ENCODE measurements at regions not wholly inside any gene's neighbourhood (a gene's known extent, or its start where the extent isn't known, plus 50 kb on each side); places are given as distances from the start of the nearest gene placed in this dataset.

- TF ChIP-seq CTCF (IDR thresholded peaks at IDR 0.05), result no peak
- no peak for TF ChIP-seq EZH2phosphoT487 (IDR thresholded peaks at IDR 0.05)
- no peak for TF ChIP-seq EZH2 (IDR thresholded peaks at IDR 0.05)
These were observed 385.5 kb downstream of the SIPA1L2 start for GRCh38 chr1:232244426-232244825.
